ENCODE measurements at regions not wholly inside any gene's neighbourhood (a gene's known extent, or its start where the extent isn't known, plus 50 kb on each side); places are given as distances from the start of the nearest gene placed in this dataset.

DNA sequence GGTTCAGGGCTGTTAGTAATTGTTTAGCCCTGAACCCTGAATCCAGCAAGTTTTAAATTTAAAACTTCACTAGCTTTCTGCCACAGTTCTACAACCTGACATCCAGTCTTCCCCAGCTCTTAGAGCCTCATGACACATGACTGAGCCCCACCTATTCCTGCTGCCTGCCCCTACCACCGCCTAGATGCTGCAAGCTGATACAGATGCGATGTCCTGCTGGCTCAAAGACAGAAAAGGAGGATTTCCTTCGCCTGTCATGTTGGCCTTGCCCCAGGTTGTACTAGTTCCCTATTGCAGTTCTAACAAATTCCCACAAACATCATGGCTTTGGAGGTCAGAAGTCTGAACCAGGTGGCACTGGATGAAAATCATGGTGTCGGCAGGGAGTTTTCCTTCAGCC lies 510.6 kb upstream of the PPP2R3A start:
- Histone ChIP-seq H3K4me3 (ENCODE audit: low read length) (no peak overlapping the region), H3K4me1 (ENCODE audit: low read length) (no peaks in the 10 kb centered on the region), H3K27ac (ENCODE audit: low read length) (no peak overlapping the region), H3K79me2 (ENCODE audit: low read length) (no peaks in the 10 kb centered on the region), H3K9ac (ENCODE audit: low read length) (no peak overlapping the region), H4K20me1 (ENCODE audit: insufficient read depth, low read length) (no peaks in the 10 kb centered on the region), H3K4me2 (ENCODE audit: low read length) (no peak overlapping the region), H3K9me3 (ENCODE audit: insufficient read depth, low read length) (no peaks in the 10 kb centered on the region), H3K27me3 (ENCODE audit: low read depth, low read length) (peaks cover 12% of the 10 kb centered on the region), H2AFZ (ENCODE audit: low read depth, low read length) (no peak overlapping the region), H3K36me3 (replicated peaks; ENCODE audit: low read depth, low read length) (no peaks in the 10 kb centered on the region)
- TF ChIP-seq, protein P1, sequence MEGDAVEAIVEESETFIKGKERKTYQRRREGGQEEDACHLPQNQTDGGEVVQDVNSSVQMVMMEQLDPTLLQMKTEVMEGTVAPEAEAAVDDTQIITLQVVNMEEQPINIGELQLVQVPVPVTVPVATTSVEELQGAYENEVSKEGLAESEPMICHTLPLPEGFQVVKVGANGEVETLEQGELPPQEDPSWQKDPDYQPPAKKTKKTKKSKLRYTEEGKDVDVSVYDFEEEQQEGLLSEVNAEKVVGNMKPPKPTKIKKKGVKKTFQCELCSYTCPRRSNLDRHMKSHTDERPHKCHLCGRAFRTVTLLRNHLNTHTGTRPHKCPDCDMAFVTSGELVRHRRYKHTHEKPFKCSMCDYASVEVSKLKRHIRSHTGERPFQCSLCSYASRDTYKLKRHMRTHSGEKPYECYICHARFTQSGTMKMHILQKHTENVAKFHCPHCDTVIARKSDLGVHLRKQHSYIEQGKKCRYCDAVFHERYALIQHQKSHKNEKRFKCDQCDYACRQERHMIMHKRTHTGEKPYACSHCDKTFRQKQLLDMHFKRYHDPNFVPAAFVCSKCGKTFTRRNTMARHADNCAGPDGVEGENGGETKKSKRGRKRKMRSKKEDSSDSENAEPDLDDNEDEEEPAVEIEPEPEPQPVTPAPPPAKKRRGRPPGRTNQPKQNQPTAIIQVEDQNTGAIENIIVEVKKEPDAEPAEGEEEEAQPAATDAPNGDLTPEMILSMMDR (IDR thresholded peaks at IDR 0.05; ENCODE audit: low read depth, low read length), result no peak
- no peak for TF ChIP-seq EZH2phosphoT487 (IDR thresholded peaks at IDR 0.05; ENCODE audit: low read depth)

DNA sequence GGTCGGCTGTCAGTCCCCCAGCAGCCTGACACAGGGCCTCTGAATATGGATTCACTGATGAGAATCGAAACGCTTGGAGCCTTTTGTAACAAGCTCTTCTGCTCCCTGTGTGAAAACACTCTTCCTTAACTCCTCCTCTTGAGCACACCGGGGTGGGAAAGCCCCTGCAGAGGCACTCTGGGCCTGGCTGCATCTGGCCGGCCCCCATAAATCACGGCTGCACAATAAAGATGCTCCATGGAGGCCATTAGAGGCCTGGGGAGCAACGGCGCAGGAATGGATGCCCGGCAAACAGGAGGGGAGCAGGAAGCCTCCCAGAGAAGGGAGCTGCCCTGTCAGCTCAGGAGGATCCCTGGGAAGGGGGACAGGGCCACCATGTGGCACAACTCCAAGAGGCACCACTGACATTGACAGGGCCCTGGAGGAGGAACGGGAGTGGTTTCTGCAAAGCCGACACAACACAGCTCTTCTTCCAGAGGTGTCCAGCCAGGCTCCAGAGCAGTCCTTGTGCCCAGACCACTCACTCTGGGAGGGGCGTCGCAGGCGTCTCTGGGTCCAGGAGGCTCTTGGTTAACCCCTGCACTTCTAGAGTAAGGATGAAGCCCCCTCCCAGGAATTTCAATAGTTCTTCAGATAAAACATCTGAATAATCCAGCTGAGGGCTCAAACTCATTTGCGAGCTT lies 509.3 kb upstream of the PPP2R3A start:
- no peaks in the 10 kb centered on the region for H4K20me1 ChIP-seq (ENCODE audit: insufficient read depth, low read length)
- no peak overlapping the region for H2AFZ ChIP-seq (ENCODE audit: low read depth, low read length)
- H3K27ac ChIP-seq (ENCODE audit: low read length), result no peak overlapping the region
- peaks cover 20% of the 10 kb centered on the region for H3K27me3 ChIP-seq (ENCODE audit: low read depth, low read length)
- no peaks in the 10 kb centered on the region for H3K9me3 ChIP-seq (ENCODE audit: insufficient read depth, low read length)
- H3K4me2 ChIP-seq (ENCODE audit: low read length), result no peak overlapping the region
- H3K4me3 ChIP-seq (ENCODE audit: low read length), result no peak overlapping the region
- H3K4me1 ChIP-seq (ENCODE audit: low read length), result no peaks in the 10 kb centered on the region
- no peaks in the 10 kb centered on the region for H3K79me2 ChIP-seq (ENCODE audit: low read length)
- no peaks in the 10 kb centered on the region for H3K36me3 ChIP-seq (replicated peaks; ENCODE audit: low read depth, low read length)
- H3K9ac ChIP-seq (ENCODE audit: low read length), result no peak overlapping the region
- no peak for TF ChIP-seq EZH2phosphoT487 (IDR thresholded peaks at IDR 0.05; ENCODE audit: low read depth)
- TF ChIP-seq, protein P1 (IDR thresholded peaks at IDR 0.05; ENCODE audit: low read depth, low read length), result no peak

DNA sequence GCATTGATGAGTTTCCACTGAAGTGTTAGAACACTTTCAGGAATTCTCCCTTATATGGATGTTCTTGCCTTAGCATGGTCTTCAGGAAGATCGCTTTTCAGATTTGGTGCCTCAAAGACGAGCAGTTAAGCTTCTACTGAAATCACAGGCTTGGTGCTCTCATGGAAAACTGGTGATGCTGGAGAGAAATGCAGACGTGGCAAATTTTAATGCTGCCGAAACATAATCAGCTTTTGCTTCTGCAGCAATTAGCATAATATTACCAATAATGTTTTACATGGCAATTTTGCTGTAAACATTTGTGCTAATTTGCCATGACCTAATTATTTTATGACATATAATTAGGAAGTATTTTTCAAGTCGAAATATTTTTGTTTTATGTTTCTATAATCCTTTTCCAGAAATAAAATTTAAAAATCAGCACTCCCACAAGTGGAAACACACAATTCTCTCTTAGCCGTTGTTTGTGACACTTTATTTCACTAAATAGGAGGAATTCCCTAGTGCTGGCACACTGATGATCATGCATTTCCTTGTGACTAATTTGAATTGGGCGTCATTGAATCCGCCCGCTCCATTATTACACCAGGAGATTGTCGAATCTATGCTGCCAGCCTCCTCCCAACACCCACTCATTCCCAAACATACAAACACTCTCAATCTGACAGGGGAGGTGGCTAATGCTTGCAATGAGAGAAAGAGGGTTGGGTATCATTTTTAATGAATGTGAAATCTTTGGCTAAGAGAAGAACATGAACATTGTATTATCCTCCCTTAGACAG lies 506.8 kb upstream of the PPP2R3A start:
- Histone ChIP-seq H3K36me3 (replicated peaks; ENCODE audit: low read depth, low read length) (no peaks in the 10 kb centered on the region), H2AFZ (ENCODE audit: low read depth, low read length) (no peak overlapping the region), H3K27ac (ENCODE audit: low read length) (no peak overlapping the region), H3K9ac (ENCODE audit: low read length) (no peak overlapping the region), H4K20me1 (ENCODE audit: insufficient read depth, low read length) (no peaks in the 10 kb centered on the region), H3K4me1 (ENCODE audit: low read length) (no peaks in the 10 kb centered on the region), H3K9me3 (ENCODE audit: insufficient read depth, low read length) (no peaks in the 10 kb centered on the region), H3K4me3 (ENCODE audit: low read length) (no peak overlapping the region), H3K4me2 (ENCODE audit: low read length) (no peak overlapping the region), H3K79me2 (ENCODE audit: low read length) (no peaks in the 10 kb centered on the region), H3K27me3 (ENCODE audit: low read depth, low read length) (peaks cover 28% of the 10 kb centered on the region)
- TF ChIP-seq, protein P1 (IDR thresholded peaks at IDR 0.05; ENCODE audit: low read depth, low read length), result no peak
- TF ChIP-seq EZH2phosphoT487 (IDR thresholded peaks at IDR 0.05; ENCODE audit: low read depth), result no peak

DNA sequence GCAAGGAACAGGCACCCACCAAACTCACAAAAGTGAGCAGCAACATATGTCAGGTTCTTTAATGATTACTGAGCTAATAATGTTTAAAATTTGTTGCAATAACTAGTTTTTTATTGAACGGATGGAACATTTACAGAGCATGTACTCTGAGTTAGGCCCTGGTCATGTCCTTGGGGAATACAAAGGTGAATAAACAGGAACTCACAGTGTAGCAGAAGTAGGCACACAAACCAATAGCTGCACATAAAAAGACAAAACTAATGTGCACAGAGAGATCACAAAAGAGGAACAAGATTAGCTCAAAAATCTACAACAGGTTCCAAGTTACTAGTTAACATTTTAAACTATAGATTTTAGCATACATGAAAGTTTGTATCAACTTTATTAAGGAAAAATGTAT lies 505.3 kb upstream of the PPP2R3A start:
- Histone ChIP-seq H3K27me3 (ENCODE audit: low read depth, low read length) (peaks cover 28% of the 10 kb centered on the region), H3K27ac (ENCODE audit: low read length) (no peak overlapping the region), H3K9me3 (ENCODE audit: insufficient read depth, low read length) (no peaks in the 10 kb centered on the region), H3K4me2 (ENCODE audit: low read length) (no peak overlapping the region), H3K79me2 (ENCODE audit: low read length) (no peaks in the 10 kb centered on the region), H3K9ac (ENCODE audit: low read length) (no peak overlapping the region), H3K4me1 (ENCODE audit: low read length) (no peaks in the 10 kb centered on the region), H4K20me1 (ENCODE audit: insufficient read depth, low read length) (no peaks in the 10 kb centered on the region), H2AFZ (ENCODE audit: low read depth, low read length) (no peak overlapping the region), H3K4me3 (ENCODE audit: low read length) (no peak overlapping the region), H3K36me3 (replicated peaks; ENCODE audit: low read depth, low read length) (no peaks in the 10 kb centered on the region)
- no peak for TF ChIP-seq EZH2phosphoT487 (IDR thresholded peaks at IDR 0.05; ENCODE audit: low read depth)
- TF ChIP-seq, protein P1 (IDR thresholded peaks at IDR 0.05; ENCODE audit: low read depth, low read length), result no peak
